ENCODE measurements at regions not wholly inside any gene's neighbourhood (a gene's known extent, or its start where the extent isn't known, plus 50 kb on each side); places are given as distances from the start of the nearest gene placed in this dataset.
"Not testable (repeated sequence)": the region's sequence is repeated elsewhere in the genome, so short reads cannot be mapped to it uniquely, and the experiment has no call there.

DNA sequence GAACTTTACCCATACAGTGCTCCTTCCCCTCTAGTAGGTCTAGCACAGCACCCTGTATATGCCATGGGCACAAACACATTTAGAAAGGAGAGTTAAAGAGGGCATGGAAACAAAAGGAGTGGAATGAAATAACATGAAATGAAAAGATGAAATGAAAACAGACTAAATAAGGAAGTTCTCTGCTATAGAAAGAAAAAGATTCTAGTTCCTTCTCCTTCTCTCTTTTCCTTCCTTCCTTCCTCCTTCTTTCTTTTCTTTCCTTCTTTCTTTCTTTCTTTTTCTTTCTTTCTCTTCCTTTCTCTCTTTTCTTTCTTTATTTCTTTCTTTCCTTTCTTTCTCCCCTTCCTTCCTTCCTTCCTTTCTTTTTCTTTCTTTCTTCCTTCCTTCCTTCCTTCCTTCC is 2197.4 kb downstream of the PCDH7 start:
- TF ChIP-seq CTCF (IDR thresholded peaks at IDR 0.05; ENCODE audit: low read depth, low read length) = no peak
- DNase-seq = no peak
- H3K9me3 ChIP-seq = no peaks in the 10 kb centered on the region

GRCh38 chr4:32929796-32930699 is 2209.9 kb downstream of the PCDH7 start:
- Histone ChIP-seq H3K9me3 (no peaks in the 10 kb centered on the region), H3K36me3 (no peaks in the 10 kb centered on the region), H3K27me3 (no peaks in the 10 kb centered on the region), H3K4me1 (no peaks in the 10 kb centered on the region; the same call in 1 of the 2 replicates), H3K4me3 (ENCODE audit: low read depth, low read length) (no peak overlapping the region)
- DNase-seq = no peak
- TF ChIP-seq CTCF (IDR thresholded peaks at IDR 0.05; ENCODE audit: low read depth, low read length) = no peak

More for the DNA sequence above, 2197.4 kb downstream of the PCDH7 start:
- Histone ChIP-seq H3K4me3 (ENCODE audit: low read depth, low read length) (no peak overlapping the region), H3K4me1 (no peaks in the 10 kb centered on the region), H3K36me3 (no peaks in the 10 kb centered on the region), H3K27me3 (no peaks in the 10 kb centered on the region)

GRCh38 chr4:32930700-32931099 is 2210.5 kb downstream of the PCDH7 start:
- H3K4me3 ChIP-seq (ENCODE audit: low read depth, low read length) = no peak overlapping the region
- H3K4me1 ChIP-seq = no peaks in the 10 kb centered on the region; the same call in 1 of the 2 replicates
- no peak for TF ChIP-seq CTCF (IDR thresholded peaks at IDR 0.05; ENCODE audit: low read depth, low read length)
- DNase-seq = no peak
- H3K9me3 ChIP-seq = no peaks in the 10 kb centered on the region
- H3K27me3 ChIP-seq = no peaks in the 10 kb centered on the region
- no peaks in the 10 kb centered on the region for H3K36me3 ChIP-seq

DNA sequence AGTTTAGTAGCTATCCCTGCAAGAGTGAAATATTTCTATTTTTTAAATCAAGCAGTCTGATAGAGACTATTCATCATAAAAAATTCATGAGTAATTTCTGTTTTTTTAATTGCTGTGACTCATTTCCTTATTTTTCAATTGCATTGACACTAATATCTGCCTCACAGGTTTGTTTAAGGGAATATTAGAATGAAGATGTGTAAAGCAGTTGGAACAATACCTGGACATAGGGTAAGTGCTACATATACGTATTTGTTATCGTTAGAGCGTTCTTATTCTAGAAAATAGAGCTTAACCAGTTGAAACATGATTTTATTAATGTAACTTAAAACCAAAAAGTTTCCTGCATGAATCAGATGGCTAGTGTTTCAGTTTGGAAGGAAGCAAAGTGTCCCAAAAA is 2211.3 kb downstream of the PCDH7 start:
- no peaks in the 10 kb centered on the region for H3K9me3 ChIP-seq
- no peak for TF ChIP-seq CTCF (IDR thresholded peaks at IDR 0.05; ENCODE audit: low read depth, low read length)
- no peak for DNase-seq

DNA sequence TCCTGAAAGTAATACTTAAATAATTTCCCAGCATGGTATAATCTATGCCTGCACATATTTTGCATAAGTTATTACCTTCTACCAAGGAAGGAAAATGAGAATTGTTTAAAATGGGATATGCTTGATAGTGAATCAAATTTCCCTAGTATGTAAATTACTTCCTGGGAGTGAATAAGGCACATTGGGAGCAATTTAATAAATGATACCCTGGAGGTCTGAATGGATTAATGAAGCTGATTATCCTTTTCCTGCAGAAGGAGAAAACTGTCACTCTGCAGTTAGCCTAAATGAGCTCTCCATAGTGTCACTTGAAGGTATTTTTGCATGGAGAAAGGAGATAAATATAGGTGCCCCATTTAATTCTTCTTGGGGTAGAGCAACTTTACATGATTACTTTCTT is 2212.0 kb downstream of the PCDH7 start:
- Histone ChIP-seq H3K4me3 (ENCODE audit: low read depth, low read length) (no peak overlapping the region), H3K9me3 (no peaks in the 10 kb centered on the region), H3K27me3 (no peaks in the 10 kb centered on the region), H3K4me1 (no peaks in the 10 kb centered on the region; the same call in 1 of the 2 replicates), H3K36me3 (no peaks in the 10 kb centered on the region)
- TF ChIP-seq CTCF (IDR thresholded peaks at IDR 0.05; ENCODE audit: low read depth, low read length) = no peak
- no peak for DNase-seq

More for the DNA sequence above, 2211.3 kb downstream of the PCDH7 start:
- Histone ChIP-seq H3K4me1 (no peaks in the 10 kb centered on the region; the same call in 1 of the 2 replicates), H3K27me3 (no peaks in the 10 kb centered on the region), H3K36me3 (no peaks in the 10 kb centered on the region), H3K4me3 (ENCODE audit: low read depth, low read length) (no peak overlapping the region)

DNA sequence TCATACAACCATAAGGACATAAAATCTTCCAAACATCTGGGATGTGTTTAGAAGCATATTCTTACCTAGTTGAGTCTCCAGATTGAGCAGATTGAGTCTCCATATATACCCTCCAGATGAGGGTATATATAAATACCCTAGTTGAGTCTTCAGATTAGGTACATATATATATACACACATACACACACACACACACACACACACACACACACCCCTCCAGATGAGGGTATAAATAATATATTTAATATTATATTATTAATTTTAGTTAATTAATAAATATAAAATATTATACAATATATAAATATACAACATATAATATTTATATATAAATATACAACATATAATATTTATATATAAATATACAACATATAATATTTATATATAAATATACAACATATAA is 2219.1 kb downstream of the PCDH7 start:
- not testable (repeated sequence) for DNase-seq

More for the DNA sequence above, 2219.1 kb downstream of the PCDH7 start:
- not testable (repeated sequence) for H3K27me3 ChIP-seq; H3K4me1 ChIP-seq; H3K36me3 ChIP-seq; H3K9me3 ChIP-seq; H3K4me3 ChIP-seq (ENCODE audit: low read depth, low read length)

All from BE2C (cell line).